HEK293 (cell line): ENCODE measurements at regions not wholly inside any gene's neighbourhood (a gene's known extent, or its start where the extent isn't known, plus 50 kb on each side); places are given as distances from the start of the nearest gene placed in this dataset.

ENCODE experiments used
- CTCF ChIA-PET: fragments of 350-600 bp; formaldehyde crosslinking; extraction: SDS; loops from one replicate; lab custom pipeline; 2021; ENCODE audit warnings: antibody characterized with exemption; lab: Yijun Ruan, JAX
- POLR2A ChIA-PET: fragments of 300-600 bp; formaldehyde crosslinking; extraction: SDS; loops from one replicate; lab custom pipeline; 2020; ENCODE audit warnings: antibody characterized with exemption, inconsistent platforms; lab: Yijun Ruan, JAX
- H3K27ac ChIP-seq: fragments of 200-500 bp; sonication (Bioruptor generic); 2 replicates; pipeline ENCODE4 v1.5.1; 2014; ENCODE audit warnings: low read depth, low read length, control low read depth, inconsistent platforms; ENCODE audit errors: extremely low read depth
- H3K36me3 ChIP-seq, 2 experiments: fragments of 200-500 bp in 1 of 2; sonication (Bioruptor generic) in 1 of 2; 1 replicate in 1 of 2; 2 replicates in 1 of 2; pipeline ENCODE4 v1.5.1; 2014 to 2017; ENCODE audit warnings: inconsistent platforms in 2 of 2, low read length in 2 of 2; ENCODE audit not compliant: control insufficient read depth in 2 of 2, insufficient read depth in 1 of 2
- H3K4me1 ChIP-seq: fragments of 200-500 bp; sonication (Bioruptor generic); 2 replicates; pipeline ENCODE4 v1.5.1; 2014; ENCODE audit warnings: mild to moderate bottlenecking, low read length, inconsistent platforms; ENCODE audit not compliant: control insufficient read depth, insufficient read depth
- H3K4me3 ChIP-seq: 2 replicates; pipeline ENCODE4 v1.5.1; 2011; ENCODE audit warnings: low read depth, mild to moderate bottlenecking, control low read depth, low read length, moderate library complexity
- H3K9me3 ChIP-seq: fragments of 200-500 bp; sonication (Bioruptor generic); 2 replicates; pipeline ENCODE4 v1.5.1; 2014; ENCODE audit warnings: low read depth, low read length, inconsistent platforms; ENCODE audit not compliant: control insufficient read depth, insufficient read depth
- BCL11A ChIP-seq: fragments of 450-650 bp; formaldehyde crosslinking; IDR thresholded peaks from 2 replicates; pipeline ENCODE4 v1.5.1; 2016; ENCODE audit warnings: low read depth, missing biosample characterization, missing genetic modification characterization
- CTCF ChIP-seq: fragments of 450-650 bp; formaldehyde crosslinking; IDR thresholded peaks from 2 replicates; pipeline ENCODE4 v1.5.1; 2016; ENCODE audit warnings: missing biosample characterization, missing genetic modification characterization
- EGR2 ChIP-seq: fragments of 450-650 bp; formaldehyde crosslinking; IDR thresholded peaks from 2 replicates; pipeline ENCODE4 v1.5.1; 2016; ENCODE audit warnings: low read depth, missing biosample characterization, missing genetic modification characterization
- MEIS1 ChIP-seq: sonication (generic); formaldehyde crosslinking; IDR thresholded peaks from 2 replicates; pipeline ENCODE4 v1.8.1; 2022; ENCODE audit warnings: missing genetic modification reagents, mild to moderate bottlenecking, borderline replicate concordance
- SETDB1 ChIP-seq: IDR thresholded peaks from one replicate; pipeline ENCODE4 v1.6.1; 2017; ENCODE audit warnings: mild to moderate bottlenecking, low read length, moderate library complexity, mixed read lengths; ENCODE audit not compliant: insufficient read length
- TRIM28 ChIP-seq: IDR thresholded peaks from 2 replicates; pipeline ENCODE4 v1.6.1; 2011; ENCODE audit warnings: low read length, control low read depth, borderline replicate concordance
- TSHZ1 ChIP-seq: fragments of 450-650 bp; formaldehyde crosslinking; IDR thresholded peaks from 2 replicates; pipeline ENCODE4 v1.5.1; 2016; ENCODE audit warnings: missing biosample characterization, missing genetic modification characterization, borderline replicate concordance
- ZBTB48 ChIP-seq: fragments of 450-650 bp; formaldehyde crosslinking; IDR thresholded peaks from 2 replicates; pipeline ENCODE4 v1.5.1; 2016; ENCODE audit warnings: missing biosample characterization, missing genetic modification characterization
- ZFHX2 ChIP-seq: fragments of 450-650 bp; formaldehyde crosslinking; conservative IDR thresholded peaks from 2 replicates; pipeline ENCODE4 v1.5.1; 2016; ENCODE audit warnings: missing biosample characterization, missing genetic modification characterization
- ZNF10 ChIP-seq: fragments of 450-650 bp; formaldehyde crosslinking; IDR thresholded peaks from 2 replicates; pipeline ENCODE4 v1.5.1; 2017; ENCODE audit warnings: missing biosample characterization, missing genetic modification characterization
- ZNF140 ChIP-seq: fragments of 450-650 bp; formaldehyde crosslinking; IDR thresholded peaks from 2 replicates; pipeline ENCODE4 v1.5.1; 2016; ENCODE audit warnings: missing biosample characterization, missing genetic modification characterization
- ZNF184 ChIP-seq: fragments of 450-650 bp; IDR thresholded peaks from 2 replicates; pipeline ENCODE4 v1.5.1; 2018; ENCODE audit warnings: missing biosample characterization, mild to moderate bottlenecking, missing genetic modification characterization
- ZNF2 ChIP-seq: fragments of 450-650 bp; formaldehyde crosslinking; IDR thresholded peaks from 2 replicates; pipeline ENCODE4 v1.5.1; 2016; ENCODE audit warnings: missing biosample characterization, missing genetic modification characterization
- ZNF239 ChIP-seq: fragments of 450-650 bp; formaldehyde crosslinking; IDR thresholded peaks from 2 replicates; pipeline ENCODE4 v1.5.1; 2016; ENCODE audit warnings: missing biosample characterization, missing genetic modification characterization
- ZNF26 ChIP-seq: fragments of 450-650 bp; formaldehyde crosslinking; IDR thresholded peaks from 2 replicates; pipeline ENCODE4 v1.5.1; 2016; ENCODE audit warnings: missing biosample characterization, missing genetic modification characterization
- ZNF302 ChIP-seq: fragments of 450-650 bp; formaldehyde crosslinking; IDR thresholded peaks from 2 replicates; pipeline ENCODE4 v1.5.1; 2016; ENCODE audit warnings: missing biosample characterization, missing genetic modification characterization, low read depth
- ZNF488 ChIP-seq: fragments of 450-650 bp; formaldehyde crosslinking; IDR thresholded peaks from 2 replicates; pipeline ENCODE4 v1.5.1; 2016; ENCODE audit warnings: missing biosample characterization, missing genetic modification characterization
- ZNF560 ChIP-seq: fragments of 450-650 bp; formaldehyde crosslinking; IDR thresholded peaks from 2 replicates; pipeline ENCODE4 v1.5.1; 2017; ENCODE audit warnings: missing biosample characterization, missing genetic modification characterization, borderline replicate concordance
- ZNF837 ChIP-seq: fragments of 450-650 bp; formaldehyde crosslinking; IDR thresholded peaks from 2 replicates; pipeline ENCODE4 v1.5.1; 2016; ENCODE audit warnings: missing biosample characterization, missing genetic modification characterization

GRCh38 chr2:161570424-161571050 lies 53.7 kb upstream of the SLC4A10 start:
- POLR2A ChIA-PET: no interaction called here
- H3K4me1 ChIP-seq: no peaks in the 10 kb centered on the region
- no peaks in the 10 kb centered on the region for H3K36me3 ChIP-seq
- H3K4me3 ChIP-seq: no peak overlapping the region
- no peak overlapping the region for H3K27ac ChIP-seq
- H3K9me3 ChIP-seq: no peaks in the 10 kb centered on the region
- TF ChIP-seq ZNF2: no peak
- TF ChIP-seq CTCF (tag by site-specific recombination): 0 out of 2 replicates have a peak, but pooled peaks have one; percentile 23
- no peak for TF ChIP-seq ZNF26 (tag by site-specific recombination)
- no peak for TF ChIP-seq ZNF140
- TF ChIP-seq EGR2 (tag by site-specific recombination): 0 out of 2 replicates have a peak, but pooled peaks have one; percentile 47
- TF ChIP-seq ZNF184 (tag by site-specific recombination): no peak
- no peak for TF ChIP-seq MEIS1 (CRISPR knock-in tag)
- TF ChIP-seq ZNF837 (tag by site-specific recombination): no peak
- TF ChIP-seq ZFHX2 (tag by site-specific recombination): peak; percentile 31; the same call in 1 of the 2 replicates
- TF ChIP-seq TRIM28: no peak
- TF ChIP-seq, all 188 proteins: peak for 3
- CTCF ChIA-PET: interaction anchor here (0.7 to 0.9 kb wide), 3 partner anchors 376 to 563 kb away, joined by 4 to 5 read pairs (median 4); no protein-coding TSS in a partner anchor

- TF ChIP-seq ZNF302 (tag by site-specific recombination) (no peak), BCL11A (no peak), ZNF10 (tag by site-specific recombination) (no peak), ZNF560 (tag by site-specific recombination) (no peak), ZNF239 (tag by site-specific recombination) (no peak), ZBTB48 (tag by site-specific recombination) (no peak), SETDB1 (no peak), ZNF488 (tag by site-specific recombination) (no peak), TSHZ1 (no peak)
- H3K4me3 ChIP-seq: no peak overlapping the region
- ChIA-PET CTCF (no interaction called here), POLR2A (no interaction called here)
- no peaks in the 10 kb centered on the region for H3K9me3 ChIP-seq
- no peaks in the 10 kb centered on the region for H3K4me1 ChIP-seq
- no peaks in the 10 kb centered on the region for H3K36me3 ChIP-seq
- H3K27ac ChIP-seq: no peak overlapping the region
Measured at GRCh38 chr2:161571051-161571429, 53.2 kb upstream of the SLC4A10 start.
